C4-2B (cell line): ENCODE measurements at regions not wholly inside any gene's neighbourhood (a gene's known extent, or its start where the extent isn't known, plus 50 kb on each side); places are given as distances from the start of the nearest gene placed in this dataset.

Source experiments
- CTCF ChIP-seq: fragments of 450-650 bp; conservative IDR thresholded peaks from 2 replicates; pipeline ENCODE4 v1.5.1; 2017; ENCODE audit warnings: mild to moderate bottlenecking
- ZFX ChIP-seq: fragments of 450-650 bp; IDR thresholded peaks from 2 replicates; pipeline ENCODE4 v1.6.1; 2017

DNA sequence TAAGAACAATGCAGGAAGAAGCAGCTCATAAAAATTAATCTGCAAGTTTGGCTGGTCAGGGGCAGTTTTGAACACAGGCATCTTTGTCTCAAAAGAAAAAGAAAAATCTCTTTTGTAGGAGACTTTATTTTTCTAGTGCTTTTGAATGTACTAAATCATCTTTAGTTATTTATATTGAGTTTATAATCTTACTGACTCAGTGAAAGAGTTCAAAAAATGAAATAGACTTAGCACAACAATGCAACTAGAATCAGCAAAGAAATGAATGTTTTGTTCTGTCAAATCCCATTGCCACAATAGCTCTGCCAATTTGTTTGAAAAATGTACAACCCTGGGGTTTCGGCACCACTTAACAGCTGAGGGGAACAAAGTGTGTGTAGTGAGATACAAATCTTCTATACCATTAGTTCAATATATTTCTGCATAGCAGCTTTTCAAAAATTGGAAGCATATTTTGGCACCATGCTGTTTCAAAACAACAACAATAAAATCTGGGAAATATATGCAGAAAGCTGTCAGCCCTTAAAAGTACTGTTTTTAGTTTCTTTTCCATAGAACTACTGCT, 1969.1 kb downstream of the MRPL39 start:
- TF ChIP-seq CTCF (no peak), ZFX (no peak)
